ENCODE measurements at regions not wholly inside any gene's neighbourhood (a gene's known extent, or its start where the extent isn't known, plus 50 kb on each side); places are given as distances from the start of the nearest gene placed in this dataset.
"Not testable (repeated sequence)": the region's sequence is repeated elsewhere in the genome, so short reads cannot be mapped to it uniquely, and the experiment has no call there.

GRCh38 chr6:93173573-93173972, 245.8 kb downstream of the EPHA7 start:
- TF ChIP-seq CTCF (IDR thresholded peaks at IDR 0.05; ENCODE audit: low read depth, low read length); EZH2phosphoT487 (IDR thresholded peaks at IDR 0.05; ENCODE audit: low read depth): not testable (repeated sequence)

Measured in OCI-LY3 (cell line).